Urinary bladder (tissue), 3 donors: ENCODE measurements at regions not wholly inside any gene's neighbourhood (a gene's known extent, or its start where the extent isn't known, plus 50 kb on each side); places are given as distances from the start of the nearest gene placed in this dataset.

Experiments used
- DNase-seq: peaks from one replicate; pipeline ENCODE4 v3.0.0-alpha.2; 2015; ENCODE audit errors: extremely low spot score
- H3K27ac ChIP-seq: one replicate; pipeline ENCODE4 v1.5.1; 2013; ENCODE audit warnings: low read depth, mild to moderate bottlenecking, moderate library complexity
- H3K36me3 ChIP-seq: one replicate; pipeline ENCODE4 v1.6.1; 2013; ENCODE audit warnings: mild to moderate bottlenecking, moderate library complexity; ENCODE audit not compliant: insufficient read depth
- H3K4me1 ChIP-seq: one replicate; pipeline ENCODE4 v1.6.1; 2013; ENCODE audit warnings: mild to moderate bottlenecking, moderate library complexity; ENCODE audit not compliant: insufficient read depth
- H3K4me3 ChIP-seq: one replicate; pipeline ENCODE4 v1.5.1; 2013; ENCODE audit warnings: low read depth, low read length
- WGBS: extraction: QIAGEN DNeasy Blood & Tissue Kit; methylation state at CpG from one replicate; pipeline ENCODE4 v1.1.7; 2013; 5-methylcytosine and 5-hydroxymethylcytosine counted together
- donor health status: healthy with polysubstance abuse.
- donor health status: healthy.

DNA sequence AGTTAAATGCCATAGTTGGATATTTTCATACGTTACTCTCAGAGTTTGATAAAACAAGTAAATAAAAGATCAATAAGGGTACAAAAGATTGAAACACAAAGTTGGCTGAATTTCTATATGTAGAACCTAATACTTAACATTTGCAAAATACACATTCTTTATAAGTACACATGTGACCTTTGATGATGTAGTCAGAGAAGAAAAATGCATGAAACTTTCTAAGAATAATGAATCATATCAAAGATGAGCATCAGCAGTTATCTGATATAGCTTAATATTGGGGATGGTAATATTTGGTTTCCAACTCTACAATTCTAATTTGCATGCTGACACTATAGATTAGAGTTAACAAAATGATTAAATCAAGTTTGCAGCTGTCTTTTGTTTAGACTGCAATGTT, 188.0 kb upstream of the TGFBR2 start:
- Histone ChIP-seq H3K4me1 (no peaks in the 10 kb centered on the region), H3K36me3 (no peaks in the 10 kb centered on the region), H3K27ac (no peak overlapping the region), H3K4me3 (no peak overlapping the region)
- no peak for DNase-seq
- 89% methylated on average over 1 of the region's 1 CpG for WGBS

DNA sequence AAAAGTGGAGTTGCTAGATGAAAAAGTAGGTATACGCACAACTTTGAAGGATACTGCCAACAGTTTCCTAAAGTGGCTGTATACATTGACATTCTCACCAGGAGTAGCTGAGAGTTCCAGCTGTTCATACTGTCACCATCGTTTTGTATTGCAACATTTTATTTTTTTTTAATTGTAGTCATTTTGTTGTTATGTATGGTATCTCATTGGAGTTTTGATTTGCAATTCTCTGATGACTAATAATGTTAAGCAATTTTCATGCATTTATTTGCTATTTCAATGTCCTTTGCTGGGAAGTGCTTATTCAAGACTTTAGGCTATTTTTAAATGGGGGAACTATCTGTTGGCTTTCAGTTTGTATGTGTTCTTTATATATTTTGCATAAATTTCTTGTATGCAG, 185.1 kb upstream of the TGFBR2 start:
- no peak overlapping the region for H3K4me3 ChIP-seq
- no peaks in the 10 kb centered on the region for H3K4me1 ChIP-seq
- H3K27ac ChIP-seq = no peak overlapping the region
- no peak for DNase-seq
- 74% methylated on average over 2 of the region's 2 CpGs for WGBS
- no peaks in the 10 kb centered on the region for H3K36me3 ChIP-seq

DNA sequence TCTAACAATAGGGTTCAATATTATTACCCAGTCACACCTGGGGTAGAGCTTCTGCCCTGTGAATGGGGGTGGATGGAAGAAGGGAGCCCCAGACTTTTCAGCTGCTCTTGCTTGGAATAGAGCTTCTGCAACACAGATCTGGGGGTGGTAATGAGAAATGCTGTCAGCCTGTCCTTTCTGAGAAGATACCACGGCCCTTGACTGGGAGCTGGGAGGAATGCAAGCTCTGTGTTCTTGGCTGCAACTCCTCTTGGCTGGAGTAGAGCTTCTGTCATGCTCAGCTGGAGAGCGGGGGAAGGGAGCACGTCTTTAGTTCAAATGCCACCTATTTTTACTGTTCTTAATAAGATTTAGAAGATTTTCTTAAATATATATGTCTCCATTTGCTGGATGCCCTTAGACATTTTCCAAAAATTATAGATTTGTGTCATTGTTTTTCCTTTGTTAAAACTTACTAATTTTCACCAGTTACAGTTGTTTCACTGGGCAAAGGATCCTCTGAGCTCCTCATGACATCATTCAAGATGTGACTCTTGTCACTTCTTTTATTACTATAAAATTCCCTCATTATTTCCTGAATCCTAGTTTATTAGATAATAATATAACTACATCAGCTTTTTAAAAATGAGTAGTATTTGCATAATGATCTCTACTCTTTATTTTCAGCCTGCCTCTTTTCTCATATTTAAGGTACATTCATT, 180.0 kb upstream of the TGFBR2 start:
- peak; percentile 56 for DNase-seq
- no peak overlapping the region for H3K27ac ChIP-seq

DNA sequence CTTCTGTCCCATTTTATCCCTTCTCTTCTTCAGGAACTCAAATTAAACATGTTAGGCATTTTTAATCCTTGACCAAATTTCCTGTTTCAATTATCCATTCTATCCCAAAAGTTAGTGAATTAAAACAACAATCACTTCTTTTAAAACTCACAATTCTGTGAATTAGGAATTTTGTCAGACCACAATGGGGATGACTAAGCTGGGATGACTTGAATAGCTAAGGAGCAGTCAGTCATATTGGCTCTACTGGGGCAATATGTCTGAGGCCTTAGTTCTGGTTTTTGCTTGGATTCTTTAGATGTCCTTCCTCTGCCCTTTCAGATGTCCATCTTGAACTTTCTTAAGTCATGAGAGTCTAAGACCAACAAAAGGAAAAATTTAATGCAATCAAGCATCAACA, 178.2 kb upstream of the TGFBR2 start:
- H3K4me3 ChIP-seq = no peak overlapping the region
- H3K36me3 ChIP-seq = no peaks in the 10 kb centered on the region
- DNase-seq = no peak
- no peak overlapping the region for H3K27ac ChIP-seq
- no peaks in the 10 kb centered on the region for H3K4me1 ChIP-seq

More for the DNA sequence above, 180.0 kb upstream of the TGFBR2 start:
- WGBS = 12% methylated on average over 3 of the region's 3 CpGs
- Histone ChIP-seq H3K36me3 (no peaks in the 10 kb centered on the region), H3K4me1 (no peaks in the 10 kb centered on the region), H3K4me3 (no peak overlapping the region)

DNA sequence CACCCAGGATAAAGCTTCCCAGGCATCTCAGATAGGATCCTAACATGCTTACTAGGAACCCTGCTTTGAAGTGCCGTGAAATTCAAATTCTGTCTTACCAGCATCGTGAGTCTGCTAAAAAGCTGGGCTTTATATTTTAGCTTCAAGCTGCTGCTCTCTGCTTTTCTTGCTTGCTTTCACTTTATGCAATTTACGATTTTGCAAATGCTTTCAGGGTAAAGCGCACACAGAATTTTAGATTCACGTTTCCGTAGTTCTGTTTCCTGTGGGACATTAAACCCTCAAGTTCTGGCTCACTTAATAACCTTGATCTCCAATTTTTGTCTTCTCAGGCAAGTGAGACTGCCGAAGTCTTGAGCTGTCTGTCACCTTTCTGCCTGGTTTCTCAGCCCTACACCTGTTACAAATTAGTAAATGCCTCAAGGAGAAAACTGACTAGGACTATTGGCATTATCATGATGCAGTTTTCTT, 170.5 kb upstream of the TGFBR2 start:
- no peak for DNase-seq

DNA sequence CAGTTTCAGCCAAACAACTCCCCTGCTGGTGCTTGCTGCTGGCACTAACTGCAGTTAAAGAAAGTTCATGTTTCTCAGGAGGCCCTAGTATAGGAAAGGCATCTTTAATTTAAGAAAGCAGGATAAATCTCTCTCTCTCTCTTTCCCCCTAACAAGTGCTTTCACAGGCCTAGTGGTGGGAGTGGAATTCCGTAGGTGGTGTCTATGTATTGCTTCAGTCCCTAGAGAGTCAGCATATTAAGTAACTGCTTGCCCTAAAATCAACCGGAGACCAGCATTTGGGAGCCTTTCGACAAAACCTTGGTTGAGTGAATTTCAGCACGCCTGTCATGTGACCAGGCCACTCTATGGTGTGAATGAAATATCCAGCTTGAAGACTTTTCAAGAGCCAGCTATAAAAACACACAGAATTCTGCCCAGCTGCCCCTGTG, 169.2 kb upstream of the TGFBR2 start:
- peaks cover 3% of the 10 kb centered on the region for H3K4me1 ChIP-seq
- no peak overlapping the region for H3K4me3 ChIP-seq
- no peaks in the 10 kb centered on the region for H3K36me3 ChIP-seq
- no peak for DNase-seq
- H3K27ac ChIP-seq = no peak overlapping the region
- WGBS = 59% methylated on average over 4 of the region's 4 CpGs

More for the DNA sequence above, 170.5 kb upstream of the TGFBR2 start:
- H3K36me3 ChIP-seq = no peaks in the 10 kb centered on the region
- H3K27ac ChIP-seq = no peak overlapping the region
- WGBS = 69% methylated on average over 7 of the region's 7 CpGs
- peaks cover under 1% of the 10 kb centered on the region for H3K4me1 ChIP-seq
- peak overlapping the region; percentile 14 for H3K4me3 ChIP-seq

DNA sequence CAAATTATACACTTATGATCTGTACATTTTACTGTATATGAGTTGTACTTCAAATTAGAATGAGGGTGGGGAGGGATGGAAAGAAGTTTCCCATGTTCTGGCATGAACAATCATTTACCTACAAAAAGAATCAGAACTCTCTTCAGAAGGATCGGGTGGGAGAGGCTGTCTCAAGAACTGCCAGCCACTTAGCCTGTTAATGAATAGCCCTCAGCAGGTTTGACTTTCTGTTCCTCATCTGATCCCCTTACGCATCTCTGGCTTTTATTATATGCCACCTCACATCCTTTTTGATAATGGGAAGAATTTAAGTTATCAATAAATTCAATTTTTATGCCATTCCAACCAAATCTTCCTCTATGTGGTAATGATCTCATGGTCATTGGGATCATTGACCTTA, 168.3 kb upstream of the TGFBR2 start:
- Histone ChIP-seq H3K36me3 (no peaks in the 10 kb centered on the region), H3K4me3 (no peak overlapping the region), H3K27ac (no peak overlapping the region), H3K4me1 (peaks cover 3% of the 10 kb centered on the region)
- DNase-seq = no peak
- 97% methylated on average over 2 of the region's 2 CpGs for WGBS

DNA sequence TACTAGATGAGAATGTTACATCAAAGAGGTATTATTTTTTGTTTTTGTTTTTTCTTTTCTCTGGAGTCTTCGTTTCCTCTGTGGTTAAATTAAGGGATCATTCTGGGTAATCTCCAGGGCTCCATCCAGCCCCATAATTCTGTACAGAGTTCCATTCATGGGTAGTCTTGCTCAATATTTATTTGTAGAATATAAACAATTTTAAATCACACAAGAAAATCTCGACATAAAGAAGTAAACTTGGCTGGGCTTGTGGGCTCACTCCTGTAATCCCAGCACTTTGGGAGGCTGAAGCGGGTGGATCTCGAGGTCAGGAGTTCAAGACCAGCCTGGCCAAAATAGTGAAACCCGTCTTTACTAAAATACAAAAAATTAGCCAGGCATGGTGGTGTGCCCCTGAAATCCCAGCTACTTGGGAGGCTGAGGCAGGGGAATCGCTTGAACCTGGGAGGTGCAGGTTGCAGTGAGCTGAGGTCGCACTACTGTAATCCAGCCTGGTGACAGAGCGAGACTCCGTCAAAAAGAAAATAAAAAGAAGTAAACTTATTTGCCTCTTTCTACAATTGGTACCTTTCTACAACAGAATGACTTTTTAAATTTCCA, 166.8 kb upstream of the TGFBR2 start:
- Histone ChIP-seq H3K36me3 (no peaks in the 10 kb centered on the region), H3K4me1 (peaks cover 3% of the 10 kb centered on the region), H3K4me3 (no peak overlapping the region), H3K27ac (no peak overlapping the region)
- WGBS = 62% methylated on average over 9 of the region's 9 CpGs
- DNase-seq = no peak

DNA sequence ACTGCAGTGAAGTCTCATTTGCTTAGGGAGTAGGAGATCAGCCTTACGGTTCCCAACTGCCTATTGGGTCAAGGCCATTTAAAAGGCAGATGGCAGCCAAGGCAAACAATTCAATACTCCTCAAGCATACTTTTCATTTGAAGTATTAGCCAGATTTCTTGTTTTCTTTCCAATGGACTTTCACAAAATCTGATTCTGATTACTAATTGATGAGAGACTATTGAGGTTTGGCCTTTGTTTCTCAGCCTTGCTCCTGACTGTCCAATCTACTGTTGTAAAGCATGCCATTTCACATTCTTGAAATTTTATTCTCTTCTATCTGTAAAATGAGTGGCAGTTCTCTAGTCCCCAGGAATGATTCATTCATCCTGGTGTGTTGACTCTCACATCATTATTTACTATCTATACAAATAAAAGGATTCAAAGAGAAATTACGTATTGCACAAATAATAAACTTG, 166.2 kb upstream of the TGFBR2 start:
- H3K27ac ChIP-seq = no peak overlapping the region
- no peak for DNase-seq
- WGBS = 78% methylated on average over 2 of the region's 2 CpGs
- no peak overlapping the region for H3K4me3 ChIP-seq
- H3K4me1 ChIP-seq = peaks cover 3% of the 10 kb centered on the region
- no peaks in the 10 kb centered on the region for H3K36me3 ChIP-seq

DNA sequence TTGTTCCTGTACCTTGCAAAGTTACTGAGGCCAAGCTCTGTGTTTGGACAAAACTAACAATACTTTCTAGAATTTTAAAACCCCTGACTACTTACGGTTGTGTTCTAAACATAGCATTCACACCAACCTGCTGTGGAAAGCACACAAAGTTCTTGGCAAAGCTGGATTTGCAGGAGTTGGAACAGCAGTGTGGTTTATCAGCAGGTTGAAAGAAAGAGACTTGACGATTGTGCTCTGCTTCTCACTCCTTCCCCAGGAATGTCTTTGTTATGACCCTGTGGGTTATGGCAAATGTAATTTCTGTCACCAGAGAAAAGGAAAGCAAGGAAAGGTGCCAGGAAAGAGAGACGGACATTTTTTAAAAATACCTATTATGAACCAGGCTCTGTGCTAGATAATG, 165.5 kb upstream of the TGFBR2 start:
- Histone ChIP-seq H3K36me3 (no peaks in the 10 kb centered on the region), H3K4me3 (no peak overlapping the region), H3K4me1 (peaks cover 3% of the 10 kb centered on the region), H3K27ac (no peak overlapping the region)
- WGBS = 40% methylated on average over 3 of the region's 3 CpGs
- no peak for DNase-seq

DNA sequence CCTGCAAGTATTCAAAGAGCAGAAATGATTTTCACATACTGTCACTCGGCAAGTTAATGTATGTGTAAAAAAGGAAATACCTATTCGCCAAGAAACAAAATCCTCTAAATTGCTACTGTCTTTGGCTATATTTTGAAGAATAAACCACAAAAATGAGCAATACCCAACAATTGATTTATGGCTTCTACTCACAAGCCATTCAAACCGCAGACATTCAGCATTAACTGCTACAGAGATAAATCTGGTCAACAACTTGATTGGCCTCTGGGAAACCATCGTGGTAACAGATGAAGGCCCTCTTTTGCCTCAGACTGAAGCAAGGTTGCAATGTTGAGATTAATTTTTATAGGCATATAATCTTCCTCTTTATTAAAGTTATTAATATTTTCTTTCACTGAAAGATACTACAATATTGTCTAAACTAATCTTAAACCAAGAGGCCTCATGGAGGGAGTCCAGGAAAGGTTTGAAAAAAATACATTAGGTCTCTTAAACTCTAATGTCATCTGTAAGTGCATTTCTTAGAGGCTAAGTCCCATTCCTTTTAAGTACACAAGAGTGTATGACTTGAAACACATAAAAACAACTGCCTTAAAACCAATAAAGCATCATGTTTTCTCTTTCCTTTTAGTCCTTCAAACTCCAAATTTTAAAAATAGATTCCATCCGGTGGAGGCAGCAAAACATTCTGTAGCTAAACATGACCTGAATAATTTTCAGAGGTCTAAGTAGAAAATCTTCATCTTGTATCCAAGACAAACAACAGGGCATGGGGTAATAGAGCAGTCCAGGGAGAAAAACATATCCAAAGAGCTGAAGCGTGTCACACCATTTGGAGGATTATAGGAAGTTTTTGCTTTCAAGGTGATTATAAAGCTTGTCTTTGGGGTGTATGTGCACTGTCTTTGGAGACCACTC, 162.4 kb upstream of the TGFBR2 start:
- H3K36me3 ChIP-seq = no peaks in the 10 kb centered on the region
- no peak overlapping the region for H3K27ac ChIP-seq
- DNase-seq = no peak
- 76% methylated on average over 6 of the region's 6 CpGs for WGBS
- H3K4me3 ChIP-seq = no peak overlapping the region
- peaks cover 3% of the 10 kb centered on the region for H3K4me1 ChIP-seq

DNA sequence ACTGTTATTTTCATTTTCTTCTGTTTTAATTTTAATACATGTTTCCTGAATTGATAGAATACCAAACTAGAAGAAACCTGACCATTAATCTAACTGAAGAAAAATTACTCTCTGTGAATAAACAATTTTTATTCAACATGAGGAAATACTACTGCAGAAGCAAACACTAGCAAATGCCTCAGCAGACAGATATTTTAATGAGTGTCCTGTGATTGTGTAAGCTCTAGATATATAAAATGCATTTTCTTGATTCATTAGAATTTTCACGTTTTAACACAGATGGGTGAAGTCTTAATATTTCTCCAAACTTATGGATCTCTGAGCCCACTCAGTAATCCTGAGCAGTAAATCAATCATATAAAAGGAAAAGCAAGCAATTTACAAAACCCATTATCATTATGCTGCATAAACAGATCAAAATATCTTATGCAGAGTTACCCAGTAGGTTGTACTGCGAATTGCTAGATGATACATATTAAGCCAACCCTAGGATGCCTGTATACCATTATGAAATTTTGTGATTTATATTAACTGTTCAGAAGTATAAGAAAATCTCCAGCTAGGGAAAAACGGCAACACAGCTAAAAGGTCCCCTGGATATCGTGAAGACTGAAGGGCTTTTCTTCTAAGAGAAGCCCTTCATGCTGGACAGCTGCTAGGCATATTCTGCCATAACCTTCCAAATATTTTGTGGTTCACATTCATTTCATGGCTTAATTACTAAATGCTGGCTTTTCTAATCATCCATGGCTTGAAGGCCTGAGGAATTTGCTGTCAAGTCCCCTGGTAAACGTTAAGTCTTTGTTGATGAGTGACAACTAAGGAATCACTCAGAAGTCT, 157.7 kb upstream of the TGFBR2 start:
- 61% methylated on average over 5 of the region's 5 CpGs for WGBS
- Histone ChIP-seq H3K36me3 (no peaks in the 10 kb centered on the region), H3K27ac (no peak overlapping the region), H3K4me3 (no peak overlapping the region), H3K4me1 (no peaks in the 10 kb centered on the region)
- no peak for DNase-seq

DNA sequence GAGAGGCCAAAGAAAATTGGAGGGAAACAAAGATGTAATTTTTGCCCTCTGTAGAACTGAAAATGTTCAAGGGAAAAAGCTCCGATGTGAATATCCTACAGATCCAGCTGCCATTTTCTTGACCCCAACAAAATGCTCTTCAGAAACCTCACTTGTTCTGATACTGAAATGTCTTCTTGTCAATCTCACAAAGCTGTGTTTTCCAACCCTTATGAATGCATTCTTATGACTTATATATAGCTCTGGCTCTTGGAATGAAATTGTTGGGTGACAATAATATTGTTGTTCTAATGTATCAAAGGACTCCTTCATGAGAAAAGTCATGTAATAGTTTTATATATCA, 157.1 kb upstream of the TGFBR2 start:
- Histone ChIP-seq H3K4me3 (no peak overlapping the region), H3K27ac (no peak overlapping the region), H3K36me3 (no peaks in the 10 kb centered on the region), H3K4me1 (no peaks in the 10 kb centered on the region)
- no peak for DNase-seq
- WGBS = 90% methylated on average over 1 of the region's 1 CpG
